T47D (cell line): ENCODE measurements at regions not wholly inside any gene's neighbourhood (a gene's known extent, or its start where the extent isn't known, plus 50 kb on each side); places are given as distances from the start of the nearest gene placed in this dataset.
"Not testable (repeated sequence)": the region's sequence is repeated elsewhere in the genome, so short reads cannot be mapped to it uniquely, and the experiment has no call there.

Experiments used
- DNase-seq, 2 experiments: peaks; one replicate each; pipeline versions ENCODE4 v3.0.0 to v3.0.0-alpha.2; 2011 to 2012; ENCODE audit warnings: low read depth in 1 of 2, low spot score in 1 of 2
- JUND ChIP-seq: IDR thresholded peaks from 2 replicates; pipeline ENCODE4 v1.6.1; 2012; ENCODE audit warnings: low read depth
- in situ Hi-C: cut with HindIII; loops from 2 replicates; pipeline ENCODE4 v1.10.0; 2016; ENCODE audit warnings: low sequenced_read_pairs, low pct_unique_long_range_greater_than_20kb

- TF ChIP-seq JUND = no peak
- no peak for DNase-seq
- in situ Hi-C loops = no loop called here
These were observed 1130.7 kb upstream of the FAM98A start for GRCh38 chr2:34729845-34730244.

GRCh38 chr2:34724107-34724506 lies 1125.0 kb upstream of the FAM98A start:
- TF ChIP-seq JUND = no peak
- DNase-seq = no peak
- in situ Hi-C loops = no loop called here

- in situ Hi-C loops = no loop called here
- no peak for TF ChIP-seq JUND
- DNase-seq = no peak
These were observed 1124.6 kb upstream of the FAM98A start for GRCh38 chr2:34723683-34724082.

GRCh38 chr2:34719206-34719605 lies 1120.1 kb upstream of the FAM98A start:
- TF ChIP-seq JUND = no peak
- DNase-seq = no peak
- in situ Hi-C loops = no loop called here

- no peak for DNase-seq
- in situ Hi-C loops = no loop called here
- TF ChIP-seq JUND = no peak
These were observed 1106.6 kb upstream of the FAM98A start for GRCh38 chr2:34705551-34706247.

- in situ Hi-C loops = no loop called here
- no peak for TF ChIP-seq JUND
- DNase-seq = no peak
These were observed 1104.2 kb upstream of the FAM98A start for GRCh38 chr2:34703292-34703691.

- in situ Hi-C loops, DNase-seq: not testable (repeated sequence)
These were observed 1103.3 kb upstream of the FAM98A start for GRCh38 chr2:34702391-34702790.

- DNase-seq, in situ Hi-C loops: not testable (repeated sequence)
These were observed 1078.5 kb upstream of the FAM98A start for GRCh38 chr2:34677591-34677990.

- in situ Hi-C loops, DNase-seq: not testable (repeated sequence)
These were observed 1078.0 kb upstream of the FAM98A start for GRCh38 chr2:34677119-34677531.

GRCh38 chr2:34670482-34670881 lies 1071.4 kb upstream of the FAM98A start:
- TF ChIP-seq JUND = no peak
- no peak for DNase-seq
- in situ Hi-C loops = no loop called here

- DNase-seq = no peak
- TF ChIP-seq JUND = no peak
- in situ Hi-C loops = no loop called here
These were observed 1067.7 kb upstream of the FAM98A start for GRCh38 chr2:34666821-34667220.

GRCh38 chr2:34664266-34664665 lies 1065.2 kb upstream of the FAM98A start:
- in situ Hi-C loops = no loop called here
- DNase-seq = no peak
- no peak for TF ChIP-seq JUND

- TF ChIP-seq JUND = no peak
- in situ Hi-C loops = no loop called here
- no peak for DNase-seq
These were observed 1064.2 kb upstream of the FAM98A start for GRCh38 chr2:34663314-34663713.

GRCh38 chr2:34660741-34661140 lies 1061.6 kb upstream of the FAM98A start:
- in situ Hi-C loops = no loop called here
- no peak for DNase-seq
- TF ChIP-seq JUND = no peak
